Right renal pelvis (tissue), 4 donors: ENCODE measurements at regions not wholly inside any gene's neighbourhood (a gene's known extent, or its start where the extent isn't known, plus 50 kb on each side); places are given as distances from the start of the nearest gene placed in this dataset.
"Not testable (repeated sequence)": the region's sequence is repeated elsewhere in the genome, so short reads cannot be mapped to it uniquely, and the experiment has no call there.

ENCODE experiments used
- DNase-seq, 4 donors: peaks; one replicate each; pipeline ENCODE4 v3.0.0-alpha.2; 2013; ENCODE audit warnings: low read depth in 4 of 4, low spot score in 3 of 4, missing footprints in 1 of 4

DNA sequence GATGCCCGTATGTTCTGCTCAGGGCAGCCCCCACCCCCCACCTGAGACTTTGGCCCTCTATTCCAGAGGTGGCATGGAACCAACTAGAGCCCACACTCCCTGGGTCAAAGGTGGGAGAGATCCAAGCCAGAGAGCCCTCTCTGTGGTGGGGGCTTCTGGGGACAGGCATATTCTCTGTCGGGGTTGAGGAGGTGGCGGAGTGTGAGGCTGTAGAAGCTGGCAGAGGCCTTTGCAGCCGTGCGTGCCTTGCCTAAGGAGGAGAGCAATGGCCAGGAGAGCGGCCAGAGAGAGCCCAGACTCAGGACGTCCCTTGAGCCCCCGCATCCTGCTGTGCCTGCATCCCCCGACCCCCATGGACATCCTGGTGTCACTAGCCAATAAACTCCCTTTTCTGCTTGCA lies 79.2 kb upstream of the HPCAL1 start:
- DNase-seq: no peak

DNA sequence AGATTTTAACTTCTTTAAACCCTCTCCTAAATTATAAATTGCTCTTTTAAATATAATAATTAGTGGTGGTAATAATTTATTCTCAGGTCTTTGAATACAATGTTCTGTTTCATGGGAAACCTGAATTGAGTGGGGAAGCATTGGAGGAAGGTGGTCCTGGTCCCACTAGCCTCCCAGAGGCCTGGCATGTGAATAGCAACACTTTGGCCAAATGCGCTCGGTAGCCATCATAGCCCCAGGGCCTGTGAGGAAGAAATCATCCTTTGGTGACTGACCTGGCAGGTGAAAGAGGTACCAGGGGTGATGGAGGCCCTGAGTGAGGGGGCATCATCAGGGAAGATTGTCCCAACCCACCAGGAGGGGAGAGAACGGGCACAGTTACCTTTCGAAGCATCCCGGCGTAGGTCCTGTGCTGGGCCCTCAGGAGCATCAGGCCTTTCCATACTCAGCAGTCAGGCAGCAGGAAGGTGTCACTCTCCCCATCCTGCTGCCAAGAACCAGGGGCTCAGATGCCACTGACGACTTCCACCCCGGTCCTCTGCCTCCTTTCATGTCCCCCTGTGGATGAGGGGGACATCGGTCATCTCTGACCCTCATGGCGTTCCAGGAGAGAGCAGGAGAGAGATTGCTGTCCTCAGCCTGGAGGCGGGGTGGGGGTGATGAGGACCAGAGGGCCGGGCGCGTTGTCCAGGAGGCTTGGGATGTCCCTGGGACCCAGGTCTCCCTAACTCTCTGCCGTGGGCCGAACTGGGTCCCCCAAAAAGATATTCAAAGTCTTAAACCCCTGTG lies 78.6 kb upstream of the HPCAL1 start:
- DNase-seq: no peak

DNA sequence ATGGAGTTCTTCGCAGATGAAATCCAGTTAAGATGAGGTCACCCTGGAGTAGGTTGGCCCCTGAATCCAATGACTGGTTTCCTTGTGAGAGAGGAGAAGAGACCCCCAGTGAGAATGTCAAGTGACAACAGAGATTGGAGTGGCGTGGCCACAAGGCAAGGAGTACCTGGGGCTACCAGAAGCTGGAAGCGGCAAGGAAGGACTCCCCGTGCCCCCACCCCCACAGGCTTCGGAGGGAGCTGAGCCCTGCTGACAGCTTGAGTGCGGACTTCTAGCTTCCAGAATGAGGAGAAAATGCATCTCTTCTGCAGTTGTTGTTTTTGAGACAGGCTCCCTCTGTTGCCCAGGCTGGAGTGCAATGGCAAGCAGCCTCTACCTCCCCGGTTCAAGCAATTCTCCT lies 78.0 kb upstream of the HPCAL1 start:
- no peak for DNase-seq

DNA sequence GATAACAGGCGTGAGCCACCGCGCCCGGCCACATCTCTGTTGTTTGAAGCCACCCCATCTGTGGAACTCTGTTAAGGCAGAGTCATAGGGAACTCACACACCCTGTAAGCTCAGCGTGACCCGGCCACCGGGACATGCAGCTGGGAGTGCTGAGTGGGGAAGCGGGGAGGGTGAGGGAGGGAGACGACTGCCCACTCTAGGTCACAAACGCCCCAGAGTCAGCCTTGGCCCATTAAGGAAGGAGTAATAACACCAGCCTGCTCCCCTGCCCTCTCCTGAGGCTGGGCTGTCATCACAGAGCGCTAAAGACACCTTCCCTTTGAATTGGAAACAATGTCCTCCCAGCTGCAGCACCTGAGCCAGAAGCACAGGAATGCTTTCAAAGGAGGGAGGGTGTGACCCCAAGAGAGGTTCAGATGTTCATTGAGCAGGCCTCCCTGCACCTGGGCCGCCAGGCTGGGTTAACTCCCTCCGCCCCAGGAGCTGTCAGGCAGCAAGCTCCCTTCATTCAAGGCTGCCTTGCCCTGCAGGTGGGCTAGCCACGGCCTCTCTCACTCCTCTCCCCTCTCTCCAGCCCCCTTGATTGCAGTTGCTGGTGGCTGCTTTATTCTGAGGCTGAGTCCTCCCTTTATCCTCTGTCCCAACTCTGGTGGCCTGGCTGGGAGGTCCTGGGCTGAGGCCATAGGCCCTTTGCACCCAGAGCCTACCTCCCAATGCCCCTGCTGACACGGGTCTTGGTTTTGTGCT lies 77.2 kb upstream of the HPCAL1 start:
- DNase-seq: peak in 1 of 4 donors; percentile 28

DNA sequence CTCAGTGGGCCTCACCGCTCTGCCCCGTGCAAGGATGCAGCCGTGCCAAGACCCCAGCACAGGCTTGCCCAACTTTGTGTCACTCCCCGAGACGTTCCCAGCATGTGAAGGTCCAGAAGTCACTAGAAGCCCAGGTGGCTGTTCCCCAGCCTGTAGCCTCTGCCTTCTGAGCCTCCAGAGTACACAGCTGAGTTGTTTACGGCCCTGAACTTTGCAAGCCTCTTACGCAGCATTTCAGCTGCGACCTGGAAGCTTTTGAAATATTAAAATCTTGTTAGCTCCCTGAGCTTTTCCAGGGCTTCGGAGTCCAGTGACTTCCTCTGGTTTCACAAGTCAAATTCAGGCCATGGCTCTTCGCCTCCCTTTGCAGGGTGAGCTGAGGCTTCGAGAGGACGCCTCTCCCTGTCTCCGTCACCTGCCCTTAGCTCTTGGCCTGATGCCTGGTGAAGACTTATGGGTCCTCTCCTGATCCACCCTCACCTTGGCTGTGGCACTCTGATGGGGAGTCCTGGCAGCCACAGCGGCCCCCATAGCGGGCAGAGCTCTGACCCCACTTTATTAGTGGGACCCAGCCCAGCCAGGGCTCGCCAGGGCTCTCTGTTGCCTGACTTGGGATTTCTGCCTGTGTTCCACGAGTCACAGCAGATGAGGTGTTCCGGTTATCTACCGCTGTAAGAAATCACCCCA lies 76.5 kb upstream of the HPCAL1 start:
- no peak for DNase-seq

DNA sequence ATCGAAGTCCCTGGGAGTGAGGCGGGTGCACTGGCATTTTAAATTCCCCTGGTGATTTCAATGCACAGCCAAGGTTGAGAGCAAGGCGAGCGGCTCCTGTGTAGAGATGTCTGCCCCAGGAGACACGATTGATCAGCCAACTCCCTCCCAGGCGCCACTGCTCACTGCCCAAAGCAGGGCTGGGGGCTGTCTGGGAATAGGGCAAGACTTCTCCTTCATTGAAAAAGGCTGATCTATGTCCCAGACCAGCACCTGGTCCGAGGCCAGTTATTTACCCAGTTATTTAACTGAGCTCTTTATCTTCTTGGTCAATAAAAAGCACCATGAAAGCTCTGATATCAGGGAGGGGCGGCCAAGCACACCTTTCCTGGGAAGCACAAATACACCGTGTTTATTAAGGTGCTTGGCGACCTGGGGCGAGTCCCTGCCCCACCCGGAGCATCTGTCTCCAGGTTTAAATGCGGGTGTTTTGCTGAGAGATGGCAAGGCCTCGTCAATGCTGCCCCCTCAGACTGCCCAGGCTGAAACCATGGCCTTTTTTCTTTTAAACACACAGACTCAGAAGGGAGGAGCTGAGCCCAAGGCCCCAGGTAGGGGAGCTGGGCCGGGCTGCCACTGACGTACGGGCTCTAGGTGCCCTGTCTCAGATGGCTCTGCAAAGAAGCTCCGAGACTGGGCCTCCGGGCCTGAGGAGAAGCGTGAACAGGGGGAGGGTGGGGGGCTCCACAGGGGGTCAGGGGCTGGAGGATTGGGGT lies 73.9 kb upstream of the HPCAL1 start:
- no peak for DNase-seq

DNA sequence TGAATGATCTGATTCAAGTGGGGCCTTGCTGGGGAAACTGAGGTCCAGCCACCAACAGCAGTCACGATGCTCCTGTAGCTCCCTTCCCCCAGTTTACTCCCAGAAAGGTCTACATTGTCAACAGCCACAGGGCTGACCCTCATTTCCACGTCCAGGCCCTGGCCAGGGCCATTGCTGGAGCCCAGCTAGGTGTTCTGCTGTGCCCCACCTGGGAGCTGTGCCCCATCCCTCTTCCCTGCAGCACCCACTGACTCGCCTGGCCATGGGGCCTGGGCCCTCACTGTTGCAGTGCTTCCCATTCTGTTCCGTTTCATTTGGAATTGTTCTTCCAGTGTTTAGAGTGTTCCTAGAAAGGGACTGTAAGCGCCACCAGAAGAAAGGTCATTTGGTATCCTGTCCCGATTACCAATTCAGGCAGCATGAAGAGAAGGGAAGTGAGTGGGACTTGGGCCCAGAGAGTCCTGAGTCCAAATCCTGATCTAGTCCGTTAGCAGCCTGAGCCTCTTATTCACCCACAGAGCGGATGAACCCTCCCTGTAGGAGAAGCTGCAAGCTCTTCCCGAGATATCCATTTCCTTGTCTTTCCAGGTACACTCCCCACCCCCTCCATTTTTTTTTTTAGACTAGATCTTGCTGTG lies 73.1 kb upstream of the HPCAL1 start:
- DNase-seq: no peak

DNA sequence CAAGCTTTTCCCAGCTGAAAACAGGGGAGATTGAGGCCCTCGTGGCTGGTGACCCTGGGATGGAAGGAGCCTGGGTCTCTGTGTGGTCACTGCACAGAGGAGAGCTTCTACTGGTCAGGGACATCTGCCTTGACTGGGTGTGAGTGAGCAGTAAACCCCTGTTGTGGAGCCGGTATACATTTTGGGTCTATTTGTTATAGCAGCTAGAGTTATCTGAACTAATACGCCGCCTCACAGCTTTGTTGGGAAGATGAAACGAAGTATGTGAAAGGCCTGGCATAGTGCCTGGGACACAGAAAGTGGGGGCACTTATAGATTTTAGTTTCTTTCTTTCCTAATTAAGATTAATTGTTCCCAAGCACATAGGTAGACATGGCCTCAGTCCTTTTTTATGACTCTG lies 72.2 kb upstream of the HPCAL1 start:
- no peak for DNase-seq

DNA sequence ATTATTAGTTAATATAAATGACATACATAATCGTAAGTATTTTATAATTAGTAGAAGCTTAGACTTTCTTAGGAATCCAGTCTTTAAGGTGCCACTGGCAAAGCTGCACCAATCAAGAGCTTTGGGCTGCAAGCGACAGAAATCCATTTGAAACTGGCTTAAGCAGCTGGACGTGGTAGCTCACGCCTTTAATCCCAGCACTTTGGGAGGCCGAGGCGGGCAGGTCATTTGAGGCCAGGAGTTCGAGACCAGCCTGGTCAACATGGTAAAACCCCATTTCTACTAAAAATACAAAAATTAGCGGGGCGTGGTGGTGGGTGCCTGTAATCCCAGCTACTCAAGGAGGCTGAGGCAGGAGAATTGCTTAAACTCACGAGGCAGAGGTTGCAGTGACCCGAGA lies 71.8 kb upstream of the HPCAL1 start:
- DNase-seq: not testable (repeated sequence)

DNA sequence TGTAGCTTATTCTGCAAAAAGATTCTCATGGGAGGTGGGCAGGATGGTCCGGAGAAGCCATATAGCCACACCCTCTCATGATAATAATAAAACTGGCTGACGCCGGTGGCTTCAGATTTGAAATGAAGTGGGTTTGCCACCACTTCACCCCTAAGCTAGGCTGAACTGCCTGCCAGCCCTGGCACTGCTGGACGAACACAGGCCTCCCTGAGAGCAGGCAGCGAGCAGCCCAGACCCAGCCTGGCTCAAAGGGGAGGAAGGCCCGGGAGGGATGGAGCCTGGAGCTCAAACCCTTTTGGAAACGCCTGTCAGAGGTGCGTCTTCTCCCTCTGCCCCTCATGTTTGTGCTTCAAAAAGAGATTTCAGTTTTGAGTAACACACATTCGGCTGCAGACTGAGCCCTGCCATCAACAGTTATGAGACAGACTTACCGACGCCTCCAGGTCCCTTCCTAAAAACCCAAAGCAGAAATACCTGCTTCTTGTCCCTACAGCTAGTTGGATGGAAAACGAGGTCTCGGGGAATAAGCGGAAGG lies 71.1 kb upstream of the HPCAL1 start:
- no peak for DNase-seq

DNA sequence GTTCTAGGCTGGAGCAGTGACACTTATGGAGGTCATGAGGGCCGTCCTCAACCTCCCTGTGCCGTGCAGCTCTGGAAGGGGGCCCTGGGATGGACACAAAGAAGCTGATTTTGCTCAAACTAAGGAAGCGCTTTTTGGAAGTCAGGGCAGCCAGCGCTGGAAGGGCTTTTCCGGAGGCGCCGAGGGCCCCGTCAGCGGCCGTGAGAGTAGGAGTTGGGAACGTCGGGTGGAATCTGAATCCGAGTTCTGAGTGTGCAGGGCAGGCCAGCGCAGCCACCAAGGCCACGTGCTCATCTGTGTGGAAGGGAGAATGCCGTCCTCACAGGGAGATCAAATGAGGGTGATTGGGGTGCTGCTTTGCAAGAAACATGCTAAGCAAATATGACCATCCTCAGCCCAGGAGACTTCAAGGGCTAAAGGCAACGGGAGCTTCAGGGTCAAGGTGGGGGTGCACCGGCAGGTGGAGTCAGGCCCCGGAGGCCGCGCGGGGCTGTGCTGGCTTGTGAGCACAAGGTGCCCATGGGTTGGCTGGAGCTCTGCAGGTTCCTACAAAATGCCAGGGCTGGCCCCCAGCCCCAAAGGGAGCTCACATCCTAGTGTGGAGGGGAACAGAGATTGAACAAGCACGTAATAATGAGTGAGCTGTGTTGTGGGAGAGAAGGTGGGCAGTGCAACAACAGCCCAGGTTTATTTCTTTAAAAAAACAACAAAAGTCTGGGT lies 70.4 kb upstream of the HPCAL1 start:
- no peak for DNase-seq

DNA sequence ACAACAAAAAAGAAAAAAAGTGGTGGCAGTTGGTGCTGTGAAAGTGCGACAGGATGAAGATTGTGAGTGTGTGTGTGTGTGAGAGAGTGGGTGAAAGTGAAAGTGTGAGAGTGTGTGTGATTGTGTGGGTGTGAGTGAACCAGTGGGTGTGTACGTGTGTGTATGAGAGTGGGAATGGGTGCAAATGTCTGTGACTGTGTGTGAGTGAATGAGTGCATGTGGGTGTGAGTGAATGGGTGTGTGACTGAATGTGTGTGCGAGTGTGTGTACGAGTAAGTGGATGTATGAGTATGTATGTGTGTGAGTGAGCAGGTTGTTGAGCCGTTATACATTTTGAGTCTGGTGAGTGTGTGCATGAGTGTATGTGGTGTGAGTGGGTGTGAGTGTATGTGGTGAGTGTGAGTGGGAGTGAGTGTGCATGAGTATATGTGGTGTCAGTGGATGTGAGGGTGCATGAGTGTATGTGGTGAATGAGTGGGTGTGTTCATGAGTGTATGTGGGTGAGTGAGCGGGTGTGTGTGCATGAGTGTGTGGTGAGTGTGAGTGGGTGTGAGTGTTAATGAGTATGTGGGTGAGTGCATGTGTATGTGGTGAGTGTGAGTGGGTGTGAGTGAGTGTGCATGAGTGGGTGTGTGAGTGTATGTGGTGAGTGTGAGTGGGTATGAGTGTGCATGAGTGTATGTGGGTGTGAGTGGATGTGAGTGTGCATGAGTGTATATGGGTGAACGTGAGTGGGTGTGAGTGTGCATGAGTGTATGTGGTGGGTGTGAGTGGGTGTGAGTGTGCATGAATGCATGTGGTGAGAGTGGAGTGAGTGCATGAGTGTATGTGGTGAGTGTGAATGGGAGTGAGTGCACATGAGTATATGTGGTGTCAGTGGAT lies 69.3 kb upstream of the HPCAL1 start:
- no peak for DNase-seq

DNA sequence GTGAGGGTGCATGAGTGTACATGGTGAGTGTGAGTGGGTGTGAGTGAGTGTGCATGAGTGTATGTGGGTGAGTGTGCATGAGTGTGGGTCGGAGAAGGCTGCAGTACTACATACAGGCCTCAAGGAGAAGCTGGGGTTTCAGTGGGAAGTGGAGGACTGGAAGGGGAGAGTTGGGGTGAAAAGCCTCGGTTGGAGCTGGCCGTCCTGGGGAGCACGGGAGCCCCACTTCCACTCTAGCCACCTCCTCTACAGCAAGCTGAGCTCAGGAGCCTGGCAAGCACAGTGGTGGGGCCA lies 68.7 kb upstream of the HPCAL1 start:
- no peak for DNase-seq

DNA sequence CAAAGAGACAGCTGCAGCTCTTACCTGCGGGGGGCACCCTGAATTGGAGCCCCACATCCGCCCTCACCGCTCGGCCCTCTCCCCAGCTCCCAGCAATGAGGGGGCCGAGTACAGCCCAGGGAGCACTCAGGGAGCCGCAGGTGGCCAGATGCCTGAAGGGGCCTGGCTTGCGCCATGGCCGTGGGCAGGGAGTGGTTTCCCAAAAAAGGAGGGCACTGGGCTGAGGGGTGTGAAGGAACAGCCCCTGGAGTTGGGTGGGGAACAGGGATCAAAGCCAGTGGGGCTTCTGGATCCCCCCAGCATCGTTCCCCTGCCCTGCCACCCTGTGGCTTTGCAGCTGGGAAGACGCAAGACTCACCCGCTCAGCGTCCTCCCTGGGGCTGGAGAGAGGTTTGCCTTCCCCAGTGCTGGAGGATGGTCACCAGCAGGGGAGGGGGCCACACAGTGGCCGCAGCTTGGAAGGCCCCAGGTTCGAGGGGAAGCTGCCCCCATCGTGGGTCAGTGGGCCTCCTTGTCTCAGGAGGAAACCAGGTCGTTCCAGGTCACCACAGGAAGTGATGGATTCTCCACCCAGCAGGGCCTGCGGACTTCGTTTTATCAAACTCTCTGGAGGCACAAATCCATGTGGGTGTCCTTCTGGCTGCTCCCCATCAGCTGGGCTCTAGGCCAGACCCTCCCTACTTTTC lies 68.2 kb upstream of the HPCAL1 start:
- DNase-seq: no peak

DNA sequence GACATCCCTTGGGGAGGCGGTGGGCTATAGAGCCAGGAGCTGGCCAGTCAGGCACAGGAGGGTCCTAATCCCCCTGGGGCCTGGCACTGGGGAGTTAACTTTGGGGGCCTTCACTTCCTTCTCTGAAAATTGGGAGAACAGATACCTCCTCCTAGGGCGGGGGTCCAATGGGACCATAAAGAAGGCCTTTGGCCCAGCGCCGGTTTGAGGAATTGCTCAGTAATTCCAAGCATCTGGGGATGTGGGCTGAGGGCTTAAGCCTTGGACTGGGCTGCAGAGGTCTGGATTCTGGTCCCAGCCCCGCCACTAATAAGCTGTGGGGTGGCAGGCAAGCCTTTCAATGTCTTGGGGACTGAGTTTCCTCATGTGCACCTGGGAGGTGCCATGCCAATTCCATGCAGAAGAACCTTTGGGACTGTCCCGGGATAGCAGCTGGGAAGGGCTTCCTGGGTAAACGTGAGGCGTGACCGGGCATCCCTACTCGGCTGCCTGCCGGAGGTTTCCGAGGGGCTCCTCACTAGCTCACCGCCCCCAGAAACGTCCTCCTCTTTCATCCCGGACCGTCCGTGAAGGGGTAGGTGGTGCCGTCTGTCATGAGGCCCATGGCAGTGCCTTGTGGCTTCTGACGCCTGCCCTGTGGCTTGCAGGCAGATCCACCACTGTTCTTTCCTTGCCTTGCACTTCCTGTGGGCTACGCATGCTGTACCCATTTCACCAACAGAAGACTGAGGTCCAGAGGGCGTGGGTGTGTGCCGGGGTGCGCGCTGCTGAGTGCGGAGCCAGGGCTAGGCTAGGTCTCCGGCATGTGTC lies 67.4 kb upstream of the HPCAL1 start:
- no peak for DNase-seq

DNA sequence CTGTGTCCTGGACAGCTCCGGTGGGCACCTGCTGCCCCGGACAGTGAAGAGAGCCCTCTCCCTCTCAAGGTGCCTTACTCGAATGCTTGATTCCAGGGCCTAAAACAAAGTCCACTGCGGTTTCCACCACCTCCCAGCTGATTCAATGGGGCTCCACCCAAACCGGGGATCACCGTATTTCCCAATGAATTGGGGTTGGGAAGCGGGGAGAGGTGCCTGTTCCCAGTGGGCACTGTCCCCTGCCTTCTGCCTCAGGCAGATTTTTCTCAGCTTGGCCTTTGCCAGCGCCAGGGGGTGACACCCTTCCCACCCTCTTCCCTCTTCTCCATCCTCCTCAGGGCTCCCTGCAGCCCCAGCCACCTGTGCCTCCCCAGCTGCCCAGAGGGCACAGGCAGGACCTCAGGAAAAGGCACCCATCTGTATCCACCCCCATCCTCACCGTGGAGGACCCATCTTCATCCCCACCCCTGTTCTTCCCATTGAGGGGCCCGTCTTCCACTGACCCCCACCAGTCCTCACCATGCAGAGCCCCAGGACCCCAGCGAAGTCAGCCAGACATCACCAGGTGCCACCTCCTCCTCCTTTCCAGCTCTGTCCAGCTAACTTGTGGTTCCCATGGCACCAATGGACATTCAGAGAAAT lies 66.7 kb upstream of the HPCAL1 start:
- no peak for DNase-seq
